Liver (tissue), 8 donors: ENCODE measurements at regions not wholly inside any gene's neighbourhood (a gene's known extent, or its start where the extent isn't known, plus 50 kb on each side); places are given as distances from the start of the nearest gene placed in this dataset.

Source experiments
- DNase-seq: peaks from one replicate; pipeline ENCODE4 v3.0.0-alpha.2; 2017; ENCODE audit warnings: low spot score
- H3K27ac ChIP-seq, 2 donors: one replicate each; pipeline ENCODE4 v1.7.0; 2013; ENCODE audit warnings: inconsistent platforms in 2 of 2, low read length in 2 of 2, control low read depth in 1 of 2, low read depth in 1 of 2, mild to moderate bottlenecking in 1 of 2
- H3K27me3 ChIP-seq, 4 donors: one replicate each; pipeline versions ENCODE4 v1.6.1 to v1.7.0; 2013; ENCODE audit warnings: low read length in 3 of 4, inconsistent platforms in 1 of 4, mild to moderate bottlenecking in 1 of 4, moderate library complexity in 1 of 4; ENCODE audit not compliant: control insufficient read depth in 4 of 4, insufficient read depth in 4 of 4
- H3K36me3 ChIP-seq, 4 donors: one replicate each; pipeline versions ENCODE4 v1.6.1 to v1.7.0; 2013; ENCODE audit warnings: low read length in 3 of 4, mild to moderate bottlenecking in 3 of 4, low read depth in 1 of 4, moderate library complexity in 1 of 4; ENCODE audit not compliant: control insufficient read depth in 4 of 4, insufficient read depth in 3 of 4
- H3K4me1 ChIP-seq, 4 donors: one replicate each; pipeline versions ENCODE4 v1.6.1 to v1.7.0; 2013; ENCODE audit warnings: low read length in 3 of 4, mild to moderate bottlenecking in 3 of 4, moderate library complexity in 1 of 4; ENCODE audit not compliant: control insufficient read depth in 4 of 4, insufficient read depth in 4 of 4
- H3K4me3 ChIP-seq, 3 donors: one replicate each; pipeline versions ENCODE4 v1.6.1 to v1.7.0; 2013; ENCODE audit warnings: low read length in 3 of 3, control low read depth in 1 of 3, low read depth in 1 of 3, mild to moderate bottlenecking in 1 of 3
- H3K9ac ChIP-seq, 2 donors: one replicate each; pipeline ENCODE4 v1.7.0; 2013; ENCODE audit warnings: low read length in 2 of 2, mild to moderate bottlenecking in 2 of 2, moderate library complexity in 2 of 2, control low read depth in 1 of 2, low read depth in 1 of 2
- H3K9me3 ChIP-seq, 4 donors: one replicate each; pipeline versions ENCODE4 v1.6.1 to v1.7.0; 2013; ENCODE audit warnings: low read length in 3 of 4; ENCODE audit not compliant: control insufficient read depth in 4 of 4
- ATF3 ChIP-seq: IDR thresholded peaks from 2 replicates; pipeline ENCODE4 v1.6.1; 2016; ENCODE audit warnings: antibody characterized with exemption
- CTCF ChIP-seq: fragments of 150-350 bp; IDR thresholded peaks from 2 replicates; pipeline ENCODE4 v1.5.1; 2017; ENCODE audit warnings: improper control_type of control experiment, low read depth, low read length; ENCODE audit not compliant: missing input control
- FOXA1 ChIP-seq: IDR thresholded peaks from 2 replicates; pipeline ENCODE4 v1.6.1; 2016; ENCODE audit warnings: antibody characterized with exemption
- FOXA2 ChIP-seq: IDR thresholded peaks from 2 replicates; pipeline ENCODE4 v1.6.1; 2016; ENCODE audit warnings: antibody characterized with exemption
- GABPA ChIP-seq, 2 donors: IDR thresholded peaks in 1 of 2; conservative IDR thresholded peaks in 1 of 2; 2 replicates each; pipeline ENCODE4 v1.6.1; 2016; ENCODE audit warnings: antibody characterized with exemption in 2 of 2, mild to moderate bottlenecking in 1 of 2, moderate library complexity in 1 of 2
- HNF4A ChIP-seq, 2 donors: conservative IDR thresholded peaks; 2 replicates each; pipeline ENCODE4 v1.6.1; 2016; ENCODE audit warnings: antibody characterized with exemption in 2 of 2, mild to moderate bottlenecking in 2 of 2
- HNF4G ChIP-seq: IDR thresholded peaks from 2 replicates; pipeline ENCODE4 v1.6.1; 2016; ENCODE audit warnings: antibody characterized with exemption
- JUND ChIP-seq, 2 donors: IDR thresholded peaks; 2 replicates each; pipeline ENCODE4 v1.6.1; 2016; ENCODE audit warnings: antibody characterized with exemption in 2 of 2
- NR2F2 ChIP-seq: IDR thresholded peaks from 2 replicates; pipeline ENCODE4 v1.6.1; 2016; ENCODE audit warnings: antibody characterized with exemption
- RXRA ChIP-seq, 2 donors: IDR thresholded peaks; 2 replicates each; pipeline ENCODE4 v1.6.1; 2017 to 2018; ENCODE audit warnings: antibody characterized with exemption in 2 of 2, mild to moderate bottlenecking in 1 of 2
- SP1 ChIP-seq: IDR thresholded peaks from 2 replicates; pipeline ENCODE4 v1.6.1; 2018; ENCODE audit warnings: antibody characterized with exemption, mild to moderate bottlenecking
- TAF1 ChIP-seq: conservative IDR thresholded peaks from 2 replicates; pipeline ENCODE4 v1.6.1; 2016; ENCODE audit warnings: antibody characterized with exemption, mild to moderate bottlenecking
- YY1 ChIP-seq: IDR thresholded peaks from 2 replicates; pipeline ENCODE4 v1.6.1; 2016; ENCODE audit warnings: antibody characterized with exemption, mild to moderate bottlenecking
- ZBTB33 ChIP-seq: IDR thresholded peaks from 2 replicates; pipeline ENCODE4 v1.6.1; 2016; ENCODE audit warnings: antibody characterized with exemption
- WGBS: extraction: QIAGEN DNeasy Blood & Tissue Kit; methylation state at CpG from one replicate; pipeline ENCODE4 v1.1.7; 2013; 5-methylcytosine and 5-hydroxymethylcytosine counted together
- TF ChIP-seq, protein P1 (sequence below): IDR thresholded peaks from 2 replicates; pipeline ENCODE4 v1.6.1; 2016; ENCODE audit warnings: antibody characterized with exemption, mild to moderate bottlenecking
- TF ChIP-seq, protein P2 (sequence below): IDR thresholded peaks from 2 replicates; pipeline ENCODE4 v1.6.1; 2016; ENCODE audit warnings: antibody characterized with exemption
- donor health status: healthy.
- donor health status: healthy.
- donor health status: healthy.
- donor health status: healthy.
- donor health status: healthy.

DNA sequence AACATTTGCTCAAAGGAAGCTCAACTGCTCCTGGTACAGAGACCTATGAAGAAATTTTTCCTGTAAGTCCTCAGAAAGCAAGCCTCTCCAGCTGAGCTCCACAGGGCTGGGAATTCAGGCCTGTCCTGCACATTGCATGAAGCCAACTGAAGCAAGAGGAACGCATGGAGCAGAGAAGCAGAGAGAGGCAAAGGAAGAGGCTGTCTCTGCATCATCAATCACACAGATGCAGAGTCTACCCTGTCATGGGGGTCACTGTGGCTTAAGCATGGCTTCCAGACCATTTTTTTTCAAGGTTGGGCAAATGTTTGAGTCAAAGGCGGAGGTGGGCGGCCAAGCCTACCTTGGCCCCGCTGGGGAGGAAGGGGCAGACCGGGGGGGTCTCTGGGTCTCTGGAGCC lies 110.3 kb upstream of the MSX1 start:
- Histone ChIP-seq H3K9me3 (peaks cover 0 to 7% (median 1%) of the 10 kb centered on the region in 4 donors), H3K4me3 (no peak overlapping the region), H3K27me3 (peaks cover 0 to 3% (median 0%) of the 10 kb centered on the region in 4 donors), H3K4me1 (no peaks in the 10 kb centered on the region), H3K36me3 (no peaks in the 10 kb centered on the region), H3K27ac (no peak overlapping the region), H3K9ac (no peak overlapping the region)
- TF ChIP-seq ATF3 (no peak), RXRA (IDR thresholded peaks at IDR 0.05) (no peak)
- TF ChIP-seq, protein P1, sequence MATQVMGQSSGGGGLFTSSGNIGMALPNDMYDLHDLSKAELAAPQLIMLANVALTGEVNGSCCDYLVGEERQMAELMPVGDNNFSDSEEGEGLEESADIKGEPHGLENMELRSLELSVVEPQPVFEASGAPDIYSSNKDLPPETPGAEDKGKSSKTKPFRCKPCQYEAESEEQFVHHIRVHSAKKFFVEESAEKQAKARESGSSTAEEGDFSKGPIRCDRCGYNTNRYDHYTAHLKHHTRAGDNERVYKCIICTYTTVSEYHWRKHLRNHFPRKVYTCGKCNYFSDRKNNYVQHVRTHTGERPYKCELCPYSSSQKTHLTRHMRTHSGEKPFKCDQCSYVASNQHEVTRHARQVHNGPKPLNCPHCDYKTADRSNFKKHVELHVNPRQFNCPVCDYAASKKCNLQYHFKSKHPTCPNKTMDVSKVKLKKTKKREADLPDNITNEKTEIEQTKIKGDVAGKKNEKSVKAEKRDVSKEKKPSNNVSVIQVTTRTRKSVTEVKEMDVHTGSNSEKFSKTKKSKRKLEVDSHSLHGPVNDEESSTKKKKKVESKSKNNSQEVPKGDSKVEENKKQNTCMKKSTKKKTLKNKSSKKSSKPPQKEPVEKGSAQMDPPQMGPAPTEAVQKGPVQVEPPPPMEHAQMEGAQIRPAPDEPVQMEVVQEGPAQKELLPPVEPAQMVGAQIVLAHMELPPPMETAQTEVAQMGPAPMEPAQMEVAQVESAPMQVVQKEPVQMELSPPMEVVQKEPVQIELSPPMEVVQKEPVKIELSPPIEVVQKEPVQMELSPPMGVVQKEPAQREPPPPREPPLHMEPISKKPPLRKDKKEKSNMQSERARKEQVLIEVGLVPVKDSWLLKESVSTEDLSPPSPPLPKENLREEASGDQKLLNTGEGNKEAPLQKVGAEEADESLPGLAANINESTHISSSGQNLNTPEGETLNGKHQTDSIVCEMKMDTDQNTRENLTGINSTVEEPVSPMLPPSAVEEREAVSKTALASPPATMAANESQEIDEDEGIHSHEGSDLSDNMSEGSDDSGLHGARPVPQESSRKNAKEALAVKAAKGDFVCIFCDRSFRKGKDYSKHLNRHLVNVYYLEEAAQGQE, result no peak
- WGBS, result 85% methylated on average over 5 of the region's 5 CpGs
- DNase-seq, result no peak

DNA sequence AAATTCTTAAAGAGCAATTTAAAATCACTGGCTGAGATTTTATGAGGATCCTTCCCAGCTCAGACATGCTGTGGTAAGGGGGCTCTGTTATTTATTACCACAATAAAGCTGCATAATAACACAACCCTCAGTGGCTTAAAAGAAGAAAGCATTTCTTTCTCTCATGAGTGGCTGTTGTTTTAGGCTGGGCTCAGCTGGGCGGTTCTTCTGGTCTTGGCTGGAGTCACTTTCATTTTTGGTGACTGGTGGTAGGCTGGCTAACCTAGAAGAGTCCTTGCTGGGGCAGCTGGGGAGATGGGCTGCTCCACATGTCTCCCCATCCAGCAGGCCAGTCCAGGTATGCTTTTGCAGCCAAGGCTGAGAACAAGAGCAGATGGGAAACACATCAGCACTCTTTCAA lies 113.0 kb upstream of the MSX1 start:
- peaks cover 0 to 3% (median 0%) of the 10 kb centered on the region in 4 donors for H3K27me3 ChIP-seq
- WGBS, result 96% methylated on average over 1 of the region's 1 CpG
- TF ChIP-seq ATF3, result no peak
- no peaks in the 10 kb centered on the region for H3K4me1 ChIP-seq
- no peak for DNase-seq
- H3K4me3 ChIP-seq, result no peak overlapping the region
- no peak overlapping the region for H3K9ac ChIP-seq
- no peaks in the 10 kb centered on the region for H3K36me3 ChIP-seq
- H3K27ac ChIP-seq, result no peak overlapping the region
- H3K9me3 ChIP-seq, result peaks cover 0 to 7% (median 1%) of the 10 kb centered on the region in 4 donors

GRCh38 chr4:4740071-4740470 lies 119.4 kb upstream of the MSX1 start:
- H3K9me3 ChIP-seq, result peaks cover 0 to 2% (median 0%) of the 10 kb centered on the region in 4 donors
- H3K27ac ChIP-seq, result no peak overlapping the region
- H3K9ac ChIP-seq, result no peak overlapping the region
- H3K36me3 ChIP-seq, result no peaks in the 10 kb centered on the region
- no peak for DNase-seq
- no peaks in the 10 kb centered on the region for H3K27me3 ChIP-seq
- H3K4me3 ChIP-seq, result no peak overlapping the region
- H3K4me1 ChIP-seq, result no peaks in the 10 kb centered on the region
- TF ChIP-seq ZBTB33 (no peak), CTCF (no peak), FOXA2 (no peak), SP1 (no peak), GABPA (IDR thresholded peaks at IDR 0.05 in 1 of 2, conservative IDR thresholded peaks at IDR 0.05 in 1 of 2) (no peak), RXRA (IDR thresholded peaks at IDR 0.05) (no peak), ATF3 (no peak), JUND (IDR thresholded peaks at IDR 0.05) (no peak), TAF1 (no peak), HNF4A (conservative IDR thresholded peaks at IDR 0.05) (no peak), YY1 (no peak), FOXA1 (no peak), NR2F2 (no peak), HNF4G (no peak)
- TF ChIP-seq, protein P1, result no peak
- TF ChIP-seq, protein P2, sequence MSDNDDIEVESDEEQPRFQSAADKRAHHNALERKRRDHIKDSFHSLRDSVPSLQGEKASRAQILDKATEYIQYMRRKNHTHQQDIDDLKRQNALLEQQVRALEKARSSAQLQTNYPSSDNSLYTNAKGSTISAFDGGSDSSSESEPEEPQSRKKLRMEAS, result no peak
